ENCODE measurements at regions not wholly inside any gene's neighbourhood (a gene's known extent, or its start where the extent isn't known, plus 50 kb on each side); places are given as distances from the start of the nearest gene placed in this dataset.

- TF ChIP-seq ZBTB33 (IDR thresholded peaks at IDR 0.05; ENCODE audit: borderline replicate concordance, low read depth): no peak
- TF ChIP-seq RFX5 (IDR thresholded peaks at IDR 0.05; ENCODE audit: low read length): no peak
- no peak for TF ChIP-seq MXI1 (IDR thresholded peaks at IDR 0.05; ENCODE audit: low read depth, low read length)
Measured at GRCh38 chr12:4064008-4064407, 190.8 kb upstream of the PARP11 start (continued).

GRCh38 chr12:4059898-4060568, 186.8 kb upstream of the PARP11 start:
- no peaks in the 10 kb centered on the region for H4K20me1 ChIP-seq (ENCODE audit: insufficient read depth)
- no peaks in the 10 kb centered on the region for H3K9me3 ChIP-seq
- no peaks in the 10 kb centered on the region for H3K9me2 ChIP-seq
- no peak for DNase-seq
- H3K4me1 ChIP-seq (ENCODE audit: control insufficient read depth in 1 of 2, insufficient read depth in 2 of 2, low read depth in 1 of 2, low read length in 1 of 2): no peaks in the 10 kb centered on the region
- no peak overlapping the region for H2AFZ ChIP-seq (ENCODE audit: low read depth)
- CTCF ChIA-PET: no interaction called here
- TF ChIP-seq NRF1 (IDR thresholded peaks at IDR 0.05; ENCODE audit: low read depth, low read length) (no peak), FOXM1 (IDR thresholded peaks at IDR 0.05; ENCODE audit: low read depth) (no peak), USF2 (IDR thresholded peaks at IDR 0.05; ENCODE audit: borderline replicate concordance, low read depth, low read length) (no peak), PBX3 (IDR thresholded peaks at IDR 0.05) (no peak), EP300 (IDR thresholded peaks at IDR 0.05; ENCODE audit: borderline replicate concordance in 1 of 2, low read depth in 1 of 2, low read length in 1 of 2) (no peak), JUND (IDR thresholded peaks at IDR 0.05) (no peak), YY1 (IDR thresholded peaks at IDR 0.05; ENCODE audit: low read depth) (no peak), POLR2AphosphoS5 (IDR thresholded peaks at IDR 0.05; ENCODE audit: low read depth, low read length) (no peak), TCF12 (IDR thresholded peaks at IDR 0.05) (no peak), MXI1 (IDR thresholded peaks at IDR 0.05; ENCODE audit: low read depth, low read length) (no peak), SIN3A (IDR thresholded peaks at IDR 0.05; ENCODE audit: borderline replicate concordance, low read depth, low read length) (no peak), RXRA (IDR thresholded peaks at IDR 0.05; ENCODE audit: borderline replicate concordance, low read depth) (no peak), MEF2A (IDR thresholded peaks at IDR 0.05; ENCODE audit: borderline replicate concordance, low read depth) (no peak), ZBTB33 (IDR thresholded peaks at IDR 0.05; ENCODE audit: borderline replicate concordance, low read depth) (no peak), TAF1 (IDR thresholded peaks at IDR 0.05; ENCODE audit: borderline replicate concordance, low read depth, low read length) (no peak), RCOR1 (IDR thresholded peaks at IDR 0.05; ENCODE audit: low read length) (no peak), CTCF (IDR thresholded peaks at IDR 0.05) (no peak), RAD21 (IDR thresholded peaks at IDR 0.05; ENCODE audit: low read length) (no peak)
- H3K4me3 ChIP-seq (ENCODE audit: low read depth in 2 of 2, low read length in 1 of 2): no peak overlapping the region
- H3K9ac ChIP-seq: no peak overlapping the region
- no peak overlapping the region for H3K27ac ChIP-seq (ENCODE audit: low read depth in 2 of 2, low read length in 1 of 2)
- WGBS (ENCODE audit: low lambda C conversion rate): 3% methylated on average over 7 of the region's 7 CpGs
- H3K4me2 ChIP-seq: no peak overlapping the region
- H3K36me3 ChIP-seq (replicated peaks in 1 of 2; ENCODE audit: control insufficient read depth in 1 of 2, insufficient read depth in 2 of 2, low read length in 1 of 2): no peaks in the 10 kb centered on the region
- no peaks in the 10 kb centered on the region; the same call in 1 of the 2 replicates for H3K27me3 ChIP-seq (ENCODE audit: insufficient read depth)
- no peaks in the 10 kb centered on the region for H3F3A ChIP-seq (replicated peaks; ENCODE audit: insufficient read depth)
- POLR2A ChIA-PET: no interaction called here
- no peaks in the 10 kb centered on the region for H3K79me2 ChIP-seq (ENCODE audit: insufficient read depth)
